ENCODE measurements at regions not wholly inside any gene's neighbourhood (a gene's known extent, or its start where the extent isn't known, plus 50 kb on each side); places are given as distances from the start of the nearest gene placed in this dataset.

- ChIA-PET POLR2A (ENCODE audit: low non-redundant PET) (no interaction called here), CTCF (no interaction called here)
- no peaks in the 10 kb centered on the region for H3K9me3 ChIP-seq (ENCODE audit: low read depth, low read length, poor library complexity, severe bottlenecking)
- H3K27ac ChIP-seq (ENCODE audit: low read depth, low read length, poor library complexity, severe bottlenecking) = no peak overlapping the region
- no peaks in the 10 kb centered on the region for H3K36me3 ChIP-seq (ENCODE audit: insufficient read depth, low read length, poor library complexity, severe bottlenecking)
- intact Hi-C loops (cut with micrococcal nuclease; ENCODE audit: unreplicated experiment) = no loop called here
- H3K4me3 ChIP-seq (ENCODE audit: low read depth, low read length, poor library complexity, severe bottlenecking) = no peak overlapping the region
- no peaks in the 10 kb centered on the region for H3K27me3 ChIP-seq (replicated peaks; ENCODE audit: insufficient read depth, low read depth, low read length, poor library complexity)
- DNase-seq (ENCODE audit: low spot score) = peak; percentile 23
- TF ChIP-seq EZH2 (IDR thresholded peaks at IDR 0.05; ENCODE audit: borderline replicate concordance, low read depth, low read length, poor library complexity, severe bottlenecking) (no peak), CTCF (conservative IDR thresholded peaks at IDR 0.05; ENCODE audit: low read depth, low read length) (no peak)
- BruUV-seq (replicated peaks) = no TSS peak
- H3K4me1 ChIP-seq (ENCODE audit: insufficient read depth, low read length, poor library complexity, severe bottlenecking) = no peaks in the 10 kb centered on the region
Observed at GRCh38 chr5:24904981-24905517, 260.3 kb upstream of the CDH10 start.

- no peak overlapping the region for H3K4me3 ChIP-seq (ENCODE audit: low read depth, low read length, poor library complexity, severe bottlenecking)
- H3K36me3 ChIP-seq (ENCODE audit: insufficient read depth, low read length, poor library complexity, severe bottlenecking) = no peaks in the 10 kb centered on the region
- BruUV-seq (replicated peaks) = no TSS peak
- ChIA-PET CTCF (no interaction called here), POLR2A (ENCODE audit: low non-redundant PET) (no interaction called here)
- no peak for DNase-seq (ENCODE audit: low spot score)
- no peaks in the 10 kb centered on the region for H3K4me1 ChIP-seq (ENCODE audit: insufficient read depth, low read length, poor library complexity, severe bottlenecking)
- intact Hi-C loops (cut with micrococcal nuclease; ENCODE audit: unreplicated experiment) = no loop called here
- TF ChIP-seq EZH2 (IDR thresholded peaks at IDR 0.05; ENCODE audit: borderline replicate concordance, low read depth, low read length, poor library complexity, severe bottlenecking) (no peak), CTCF (conservative IDR thresholded peaks at IDR 0.05; ENCODE audit: low read depth, low read length) (no peak)
- no peak overlapping the region for H3K27ac ChIP-seq (ENCODE audit: low read depth, low read length, poor library complexity, severe bottlenecking)
- H3K27me3 ChIP-seq (replicated peaks; ENCODE audit: insufficient read depth, low read depth, low read length, poor library complexity) = no peaks in the 10 kb centered on the region
- H3K9me3 ChIP-seq (ENCODE audit: low read depth, low read length, poor library complexity, severe bottlenecking) = no peaks in the 10 kb centered on the region
Observed at GRCh38 chr5:24899180-24899579, 254.4 kb upstream of the CDH10 start.

GRCh38 chr5:24864244-24864643, 219.5 kb upstream of the CDH10 start:
- H3K9me3 ChIP-seq (ENCODE audit: low read depth, low read length, poor library complexity, severe bottlenecking) = no peaks in the 10 kb centered on the region
- no TSS peak for BruUV-seq (replicated peaks)

More at GRCh38 chr5:24864244-24864643, 219.5 kb upstream of the CDH10 start:
- no peak overlapping the region for H3K4me3 ChIP-seq (ENCODE audit: low read depth, low read length, poor library complexity, severe bottlenecking)
- TF ChIP-seq EZH2 (IDR thresholded peaks at IDR 0.05; ENCODE audit: borderline replicate concordance, low read depth, low read length, poor library complexity, severe bottlenecking) = no peak
- no peak for TF ChIP-seq CTCF (conservative IDR thresholded peaks at IDR 0.05; ENCODE audit: low read depth, low read length)
- H3K27ac ChIP-seq (ENCODE audit: low read depth, low read length, poor library complexity, severe bottlenecking) = no peak overlapping the region
- H3K36me3 ChIP-seq (ENCODE audit: insufficient read depth, low read length, poor library complexity, severe bottlenecking) = no peaks in the 10 kb centered on the region
- intact Hi-C loops (cut with micrococcal nuclease; ENCODE audit: unreplicated experiment) = no loop called here
- no peaks in the 10 kb centered on the region for H3K4me1 ChIP-seq (ENCODE audit: insufficient read depth, low read length, poor library complexity, severe bottlenecking)
- DNase-seq (ENCODE audit: low spot score) = no peak
- ChIA-PET CTCF (no interaction called here), POLR2A (ENCODE audit: low non-redundant PET) (no interaction called here)
- H3K27me3 ChIP-seq (replicated peaks; ENCODE audit: insufficient read depth, low read depth, low read length, poor library complexity) = no peaks in the 10 kb centered on the region

All from A673 (cell line).